Breast epithelium (tissue), 4 donors: ENCODE measurements at regions not wholly inside any gene's neighbourhood (a gene's known extent, or its start where the extent isn't known, plus 50 kb on each side); places are given as distances from the start of the nearest gene placed in this dataset.

Experiments used
- DNase-seq, 2 donors: peaks; one replicate each; pipeline ENCODE4 v3.0.0-alpha.2; 2019; ENCODE audit warnings: low spot score in 2 of 2
- H3K27ac ChIP-seq, 2 donors: fragments of 200-600 bp; sonication (generic) in 1 of 2; one replicate each; pipeline ENCODE4 v1.5.1; 2016 to 2019; ENCODE audit warnings: mild to moderate bottlenecking in 1 of 2
- H3K27me3 ChIP-seq, 2 donors: fragments of 200-600 bp; sonication (generic) in 1 of 2; one replicate each; pipeline versions ENCODE4 v1.5.1 to v1.6.0; 2017 to 2019; ENCODE audit warnings: control low read depth in 1 of 2, mild to moderate bottlenecking in 1 of 2
- H3K36me3 ChIP-seq: fragments of 200-600 bp; one replicate; pipeline ENCODE4 v1.5.1; 2019
- H3K4me1 ChIP-seq, 2 donors: fragments of 200-600 bp; sonication (generic); one replicate each; pipeline ENCODE4 v1.5.1; 2016 to 2019; ENCODE audit warnings: control low read depth in 1 of 2
- H3K4me3 ChIP-seq, 3 donors: fragments of 200-600 bp; sonication (generic); 1 replicate in 2 of 3; 2 replicates in 1 of 3; pipeline ENCODE4 v1.5.1; 2016 to 2019; ENCODE audit warnings: mild to moderate bottlenecking in 3 of 3, moderate library complexity in 2 of 3
- H3K9me3 ChIP-seq, 2 donors: fragments of 200-600 bp; sonication (generic) in 1 of 2; one replicate each; pipeline ENCODE4 v1.5.1; 2016 to 2019; ENCODE audit warnings: control low read depth in 1 of 2
- POLR2A ChIP-seq: fragments of 450-650 bp; IDR thresholded peaks from one replicate; pipeline ENCODE4 v1.6.1; 2016; ENCODE audit warnings: antibody characterized with exemption, mild to moderate bottlenecking, moderate library complexity
- POLR2AphosphoS5 ChIP-seq, 3 donors: sonication (generic); formaldehyde crosslinking; IDR thresholded peaks; one replicate each; pipeline ENCODE4 v1.6.1; 2017; ENCODE audit warnings: antibody characterized with exemption in 3 of 3
- intact Hi-C: fragments of 100-400 bp; cut with DNase I; formaldehyde crosslinking; loops from one replicate; pipeline ENCODE4 v1.15.1; 2023; ENCODE audit warnings: low total_unique reads
- TF ChIP-seq, protein P1 (sequence below), 3 donors: fragments of 450-650 bp; IDR thresholded peaks; one replicate each; pipeline ENCODE4 v1.5.1; 2016 to 2017; ENCODE audit warnings: antibody characterized with exemption in 3 of 3, mild to moderate bottlenecking in 3 of 3, moderate library complexity in 3 of 3

DNA sequence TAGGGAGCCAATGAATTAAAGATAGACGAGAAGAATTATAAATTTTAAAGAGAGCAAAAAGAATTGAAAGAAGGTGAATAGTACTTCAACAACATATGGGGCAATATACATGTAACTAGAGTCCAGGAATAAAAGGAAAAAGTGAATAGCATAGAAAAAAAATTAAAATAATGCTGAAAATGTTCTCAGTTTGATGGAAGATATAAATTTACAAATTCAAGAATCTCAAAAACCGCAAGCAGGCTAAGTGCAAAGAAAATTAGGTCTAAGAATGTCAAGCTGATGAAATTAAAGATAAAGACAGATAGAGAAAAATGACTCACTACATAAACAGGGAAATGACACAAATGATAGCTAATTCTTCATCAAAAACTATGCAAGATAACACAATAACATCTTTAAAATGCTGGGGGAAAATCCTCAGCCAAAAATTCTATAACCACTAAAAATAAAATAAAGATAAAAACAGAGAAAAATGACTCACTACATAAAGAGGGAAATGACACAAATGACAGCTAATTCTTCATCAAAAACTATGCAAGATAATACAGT lies 326.3 kb downstream of the TBX15 start:
- Histone ChIP-seq H3K4me3 (no peak overlapping the region), H3K36me3 (no peaks in the 10 kb centered on the region), H3K4me1 (no peaks in the 10 kb centered on the region), H3K27ac (no peak overlapping the region), H3K9me3 (peaks cover 0 to under 1% of the 10 kb centered on the region in 2 donors), H3K27me3 (no peaks in the 10 kb centered on the region)
- DNase-seq, result no peak
- intact Hi-C loops, result no loop called here
- TF ChIP-seq POLR2A (no peak), POLR2AphosphoS5 (IDR thresholded peaks at IDR 0.05) (no peak)
- TF ChIP-seq, protein P1, sequence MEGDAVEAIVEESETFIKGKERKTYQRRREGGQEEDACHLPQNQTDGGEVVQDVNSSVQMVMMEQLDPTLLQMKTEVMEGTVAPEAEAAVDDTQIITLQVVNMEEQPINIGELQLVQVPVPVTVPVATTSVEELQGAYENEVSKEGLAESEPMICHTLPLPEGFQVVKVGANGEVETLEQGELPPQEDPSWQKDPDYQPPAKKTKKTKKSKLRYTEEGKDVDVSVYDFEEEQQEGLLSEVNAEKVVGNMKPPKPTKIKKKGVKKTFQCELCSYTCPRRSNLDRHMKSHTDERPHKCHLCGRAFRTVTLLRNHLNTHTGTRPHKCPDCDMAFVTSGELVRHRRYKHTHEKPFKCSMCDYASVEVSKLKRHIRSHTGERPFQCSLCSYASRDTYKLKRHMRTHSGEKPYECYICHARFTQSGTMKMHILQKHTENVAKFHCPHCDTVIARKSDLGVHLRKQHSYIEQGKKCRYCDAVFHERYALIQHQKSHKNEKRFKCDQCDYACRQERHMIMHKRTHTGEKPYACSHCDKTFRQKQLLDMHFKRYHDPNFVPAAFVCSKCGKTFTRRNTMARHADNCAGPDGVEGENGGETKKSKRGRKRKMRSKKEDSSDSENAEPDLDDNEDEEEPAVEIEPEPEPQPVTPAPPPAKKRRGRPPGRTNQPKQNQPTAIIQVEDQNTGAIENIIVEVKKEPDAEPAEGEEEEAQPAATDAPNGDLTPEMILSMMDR (IDR thresholded peaks at IDR 0.05), result no peak

DNA sequence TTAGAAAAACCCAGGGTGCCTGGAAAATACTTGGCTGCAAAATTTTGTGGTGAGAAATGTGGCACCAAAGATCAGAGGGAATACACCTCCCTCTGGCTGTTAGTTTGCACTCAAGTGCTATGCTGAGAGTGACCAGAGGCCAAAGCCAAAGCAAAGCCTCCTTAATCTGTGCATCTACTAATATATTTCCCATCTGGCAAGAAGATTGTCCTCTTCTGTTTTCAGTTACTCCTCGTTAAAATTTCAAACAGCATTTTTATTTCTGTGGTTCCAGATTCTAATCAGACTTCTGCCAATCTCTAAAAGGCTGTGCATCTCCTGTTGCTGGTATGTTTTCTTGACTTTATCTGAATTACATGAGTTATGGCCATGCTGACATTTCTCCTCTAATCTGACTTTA lies 327.4 kb downstream of the TBX15 start:
- TF ChIP-seq POLR2A, result no peak
- no peak for TF ChIP-seq POLR2AphosphoS5 (IDR thresholded peaks at IDR 0.05)
- TF ChIP-seq, protein P1 (IDR thresholded peaks at IDR 0.05), result no peak
- no peaks in the 10 kb centered on the region for H3K4me1 ChIP-seq
- intact Hi-C loops, result no loop called here

DNA sequence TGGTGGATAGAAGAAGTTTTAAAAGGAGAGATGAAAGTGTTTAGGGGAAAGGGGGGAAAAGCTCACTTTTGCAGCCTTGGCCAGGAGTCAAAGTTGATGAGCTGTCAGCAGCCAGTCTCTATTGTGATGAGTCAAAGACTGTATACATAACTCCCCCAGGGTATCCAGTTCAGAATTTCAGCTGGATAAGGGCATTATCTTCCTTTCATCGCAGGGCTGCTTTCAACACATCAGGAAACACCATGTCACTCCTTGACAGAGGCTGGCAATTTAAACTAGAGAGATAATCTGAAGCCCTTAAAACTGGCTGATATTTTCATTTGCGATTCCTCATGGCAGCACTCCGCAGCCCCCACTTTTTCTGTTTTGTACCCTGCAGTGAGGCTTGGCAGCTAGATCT lies 328.5 kb downstream of the TBX15 start:
- H3K4me1 ChIP-seq, result no peaks in the 10 kb centered on the region
- peaks cover 0 to 2% of the 10 kb centered on the region in 2 donors for H3K9me3 ChIP-seq
- intact Hi-C loops, result no loop called here
- no peak overlapping the region for H3K27ac ChIP-seq
- no peaks in the 10 kb centered on the region for H3K36me3 ChIP-seq
- H3K27me3 ChIP-seq, result no peaks in the 10 kb centered on the region
- no peak for DNase-seq
- TF ChIP-seq POLR2A (no peak), POLR2AphosphoS5 (IDR thresholded peaks at IDR 0.05) (no peak)
- TF ChIP-seq, protein P1 (IDR thresholded peaks at IDR 0.05), result no peak
- no peak overlapping the region for H3K4me3 ChIP-seq

More for the DNA sequence above, 327.4 kb downstream of the TBX15 start:
- H3K4me3 ChIP-seq, result no peak overlapping the region
- peaks cover 0 to 2% of the 10 kb centered on the region in 2 donors for H3K9me3 ChIP-seq
- no peaks in the 10 kb centered on the region for H3K27me3 ChIP-seq
- H3K36me3 ChIP-seq, result no peaks in the 10 kb centered on the region
- H3K27ac ChIP-seq, result no peak overlapping the region
- DNase-seq, result no peak

DNA sequence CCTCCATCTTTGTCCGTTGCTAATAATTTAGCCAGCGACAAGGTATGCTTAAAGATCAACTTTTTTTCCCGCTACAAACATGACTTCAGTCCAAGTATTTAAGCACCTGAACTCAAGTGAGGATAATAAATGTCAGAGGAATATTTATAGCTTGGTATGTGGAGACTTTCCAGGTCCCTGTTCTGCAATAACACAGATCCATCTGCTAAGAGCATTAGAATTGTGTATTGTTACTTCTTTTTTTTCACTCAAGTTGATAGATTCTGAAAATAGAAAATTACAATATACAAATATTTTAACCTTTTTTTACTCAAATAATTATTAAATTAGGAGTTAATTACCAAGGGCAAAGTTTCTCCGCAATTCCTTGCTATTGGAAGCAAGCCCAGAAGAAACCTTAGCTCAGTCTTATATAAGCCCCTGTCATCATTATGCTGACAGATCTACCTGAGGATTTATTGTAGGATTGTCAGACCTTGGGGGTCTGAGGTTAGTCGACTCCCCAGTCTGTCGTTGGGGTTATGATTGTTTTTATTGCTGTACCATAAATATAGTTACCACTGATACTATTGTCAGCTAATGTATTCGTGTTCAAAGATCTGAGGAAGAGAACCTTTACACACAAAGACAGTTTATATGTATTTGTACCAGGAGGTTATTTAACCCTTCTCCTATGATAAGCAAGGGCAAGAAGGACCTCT lies 337.9 kb downstream of the TBX15 start:
- no peak overlapping the region for H3K27ac ChIP-seq
- DNase-seq, result no peak
- TF ChIP-seq, protein P1 (IDR thresholded peaks at IDR 0.05), result no peak
- TF ChIP-seq POLR2A, result no peak
- TF ChIP-seq POLR2AphosphoS5 (IDR thresholded peaks at IDR 0.05), result no peak

GRCh38 chr1:118649369-118650106 lies 338.6 kb downstream of the TBX15 start:
- H3K4me3 ChIP-seq, result no peak overlapping the region
- H3K9me3 ChIP-seq, result no peaks in the 10 kb centered on the region
- no peaks in the 10 kb centered on the region for H3K4me1 ChIP-seq
- intact Hi-C loops, result no loop called here
- no peaks in the 10 kb centered on the region for H3K36me3 ChIP-seq
- no peak overlapping the region for H3K27ac ChIP-seq
- TF ChIP-seq, protein P1 (IDR thresholded peaks at IDR 0.05), result no peak
- no peak for TF ChIP-seq POLR2A
- no peak for TF ChIP-seq POLR2AphosphoS5 (IDR thresholded peaks at IDR 0.05)
- no peak for DNase-seq
- H3K27me3 ChIP-seq, result no peaks in the 10 kb centered on the region

More for the DNA sequence above, 337.9 kb downstream of the TBX15 start:
- no peak overlapping the region for H3K4me3 ChIP-seq
- no peaks in the 10 kb centered on the region for H3K27me3 ChIP-seq
- no peaks in the 10 kb centered on the region for H3K9me3 ChIP-seq
- no peaks in the 10 kb centered on the region for H3K4me1 ChIP-seq
- no peaks in the 10 kb centered on the region for H3K36me3 ChIP-seq
- intact Hi-C loops, result no loop called here
